Caco-2 (cell line): ENCODE measurements at regions not wholly inside any gene's neighbourhood (a gene's known extent, or its start where the extent isn't known, plus 50 kb on each side); places are given as distances from the start of the nearest gene placed in this dataset.

Source experiments
- BruUV-seq: library from RNA; stranded (reverse); fragments of 400-500 nt; replicated peaks from 2 replicates; lab custom pipeline; 2021; lab: Mats Ljungman, UMichigan
- CTCF ChIA-PET: fragments of 300-600 bp; sonication (Branson Sonifier 250); formaldehyde crosslinking; loops from one replicate; lab custom pipeline; 2022; ENCODE audit warnings: antibody characterized with exemption; lab: Charles Lee
- POLR2A ChIA-PET: fragments of 300-600 bp; sonication (Branson Sonifier 250); formaldehyde crosslinking; loops from one replicate; lab custom pipeline; 2022; ENCODE audit warnings: antibody characterized with exemption; lab: Charles Lee
- DNase-seq, 2 experiments: peaks; one replicate each; pipeline versions ENCODE4 v3.0.0 to v3.0.0-alpha.2; 2020 to 2022
- H3K27me3 ChIP-seq: replicated peaks from 2 replicates; pipeline ENCODE4 v1.6.0; 2011; ENCODE audit warnings: low read length; ENCODE audit not compliant: control insufficient read depth, insufficient read depth
- H3K36me3 ChIP-seq: 2 replicates; pipeline ENCODE4 v1.5.1; 2011; ENCODE audit warnings: low read length; ENCODE audit not compliant: control insufficient read depth, insufficient read depth
- H3K4me1 ChIP-seq: fragments of 250-450 bp; sonication (Bioruptor Pico); 2 replicates; pipeline ENCODE4 v1.5.1; 2020; ENCODE audit warnings: mild to moderate bottlenecking
- H3K4me3 ChIP-seq: 2 replicates; pipeline ENCODE4 v1.5.1; 2011; ENCODE audit warnings: low read depth, mild to moderate bottlenecking, control low read depth, low read length
- H3K9me3 ChIP-seq: fragments of 250-450 bp; sonication (Bioruptor Pico); 2 replicates; pipeline ENCODE4 v1.5.1; 2020; ENCODE audit warnings: mild to moderate bottlenecking, moderate library complexity
- H3K27ac Mint-ChIP-seq: one replicate; pipeline ENCODE4 v1.8.0; 2022; ENCODE audit warnings: mixed read lengths; ENCODE audit not compliant: unreplicated experiment
- H3K27me3 Mint-ChIP-seq: one replicate; pipeline ENCODE4 v1.8.0; 2022; ENCODE audit warnings: mixed read lengths; ENCODE audit not compliant: insufficient read depth, unreplicated experiment
- H3K36me3 Mint-ChIP-seq: one replicate; pipeline ENCODE4 v1.8.0; 2022; ENCODE audit warnings: mild to moderate bottlenecking, mixed read lengths; ENCODE audit not compliant: insufficient read depth, unreplicated experiment
- H3K4me1 Mint-ChIP-seq: one replicate; pipeline ENCODE4 v1.8.0; 2022; ENCODE audit warnings: low read depth, mixed read lengths; ENCODE audit not compliant: unreplicated experiment
- H3K4me3 Mint-ChIP-seq: one replicate; pipeline ENCODE4 v1.8.0; 2022; ENCODE audit warnings: mild to moderate bottlenecking, moderate library complexity, mixed read lengths; ENCODE audit not compliant: unreplicated experiment
- H3K9me3 Mint-ChIP-seq: one replicate; pipeline ENCODE4 v1.8.0; 2022; ENCODE audit warnings: mixed read lengths; ENCODE audit not compliant: unreplicated experiment
- CTCF ChIP-seq, 2 experiments: fragments of 200-600 bp in 1 of 2; IDR thresholded peaks; 1 replicate in 1 of 2; 2 replicates in 1 of 2; pipeline versions ENCODE4 v1.5.1 to v1.8.0; 2011 to 2022; ENCODE audit warnings: antibody characterized with exemption in 1 of 2, control low read depth in 1 of 2, inconsistent platforms in 1 of 2, low read depth in 1 of 2, low read length in 1 of 2, mild to moderate bottlenecking in 1 of 2, moderate library complexity in 1 of 2; ENCODE audit not compliant: insufficient read depth in 1 of 2, severe bottlenecking in 1 of 2, unreplicated experiment in 1 of 2
- intact Hi-C: fragments of 100-400 bp; cut with micrococcal nuclease; formaldehyde crosslinking; loops from one replicate; pipeline ENCODE4 v1.10.0; 2022; ENCODE audit not compliant: unreplicated experiment

GRCh38 chr17:77891602-77892001 lies 66.9 kb upstream of the TNRC6C start:
- peaks cover 9% of the 10 kb centered on the region for H3K4me1 Mint-ChIP-seq
- Histone ChIP-seq H3K27me3 (peaks cover 3% of the 10 kb centered on the region), H3K4me1 (peaks cover 11% of the 10 kb centered on the region; the same call in 1 of the 2 replicates), H3K9me3 (no peaks in the 10 kb centered on the region), H3K36me3 (no peaks in the 10 kb centered on the region), H3K4me3 (no peak overlapping the region)
- ChIA-PET CTCF (no interaction called here), POLR2A (no interaction called here)
- no peak for TF ChIP-seq CTCF (IDR thresholded peaks at IDR 0.05; ENCODE audit: insufficient read depth in 1 of 2, low read depth in 1 of 2, low read length in 1 of 2, severe bottlenecking in 1 of 2, unreplicated experiment in 1 of 2)
- no TSS peak for BruUV-seq
- no peaks in the 10 kb centered on the region for H3K9me3 Mint-ChIP-seq
- H3K36me3 Mint-ChIP-seq, result peaks cover 6% of the 10 kb centered on the region
- H3K4me3 Mint-ChIP-seq, result no peak overlapping the region
- H3K27ac Mint-ChIP-seq, result no peak overlapping the region
- peaks cover 20% of the 10 kb centered on the region for H3K27me3 Mint-ChIP-seq
- intact Hi-C loops, result no loop called here
- peak in 1 of 2 experiments; percentile 14 for DNase-seq

GRCh38 chr17:77892031-77892430 lies 66.5 kb upstream of the TNRC6C start:
- Mint-ChIP-seq H3K27ac (no peak overlapping the region), H3K27me3 (peaks cover 20% of the 10 kb centered on the region), H3K36me3 (peaks cover 6% of the 10 kb centered on the region), H3K4me1 (peaks cover 5% of the 10 kb centered on the region), H3K4me3 (no peak overlapping the region), H3K9me3 (no peaks in the 10 kb centered on the region)
- ChIA-PET CTCF (interaction anchor here (1.5 kb wide), 1 partner anchor 121 kb away, joined by 4 read pairs; no protein-coding TSS in a partner anchor), POLR2A (no interaction called here)
- no peak for DNase-seq
- Histone ChIP-seq H3K4me3 (no peak overlapping the region), H3K4me1 (peaks cover 6% of the 10 kb centered on the region; the same call in 1 of the 2 replicates), H3K9me3 (no peaks in the 10 kb centered on the region), H3K36me3 (no peaks in the 10 kb centered on the region), H3K27me3 (peaks cover under 1% of the 10 kb centered on the region)
- TF ChIP-seq CTCF (IDR thresholded peaks at IDR 0.05; ENCODE audit: insufficient read depth in 1 of 2, low read depth in 1 of 2, low read length in 1 of 2, severe bottlenecking in 1 of 2, unreplicated experiment in 1 of 2), result no peak
- intact Hi-C loops, result no loop called here
- no TSS peak for BruUV-seq

GRCh38 chr17:77892469-77893143 lies 65.9 kb upstream of the TNRC6C start:
- Histone ChIP-seq H3K4me3 (no peak overlapping the region), H3K9me3 (no peaks in the 10 kb centered on the region), H3K36me3 (no peaks in the 10 kb centered on the region), H3K27me3 (no peaks in the 10 kb centered on the region), H3K4me1 (0 out of 2 replicates have a peak, but pooled peaks cover 3% of the 10 kb centered on the region)
- TF ChIP-seq CTCF (IDR thresholded peaks at IDR 0.05; ENCODE audit: insufficient read depth in 1 of 2, low read depth in 1 of 2, low read length in 1 of 2, severe bottlenecking in 1 of 2, unreplicated experiment in 1 of 2), result peak; percentile 32 to 57
- DNase-seq, result peak; percentile 24 to 51
- H3K27ac Mint-ChIP-seq, result no peak overlapping the region
- no TSS peak for BruUV-seq
- no peak overlapping the region for H3K4me3 Mint-ChIP-seq
- ChIA-PET CTCF (interaction anchor here (0.6 to 1.5 kb wide), 2 partner anchors 43 to 121 kb away, joined by 4 to 5 read pairs; no protein-coding TSS in a partner anchor), POLR2A (interaction anchor here (1.0 kb wide), 1 partner anchor 65 kb away, joined by 9 read pairs; no protein-coding TSS in a partner anchor)
- no peaks in the 10 kb centered on the region for H3K9me3 Mint-ChIP-seq
- no peaks in the 10 kb centered on the region for H3K4me1 Mint-ChIP-seq
- peaks cover 6% of the 10 kb centered on the region for H3K36me3 Mint-ChIP-seq
- intact Hi-C loops, result no loop called here
- peaks cover 20% of the 10 kb centered on the region for H3K27me3 Mint-ChIP-seq
